HepG2 (cell line): ENCODE measurements at regions not wholly inside any gene's neighbourhood (a gene's known extent, or its start where the extent isn't known, plus 50 kb on each side); places are given as distances from the start of the nearest gene placed in this dataset.
A peak's percentile ranks its signal among the peaks of the same experiment; 100 is the strongest.

Experiments
- ATM ChIP-seq: fragments of 450-650 bp; IDR thresholded peaks from 2 replicates; pipeline ENCODE4 v1.7.1; 2017; ENCODE audit warnings: mild to moderate bottlenecking, borderline replicate concordance
- BCL6 ChIP-seq: IDR thresholded peaks from 2 replicates; pipeline ENCODE4 v1.6.1; 2016; ENCODE audit warnings: missing genetic modification reagents, missing compliant biosample characterization
- EP300 ChIP-seq, 3 experiments: sonication (generic) in 1 of 3; formaldehyde crosslinking in 1 of 3; IDR thresholded peaks; 2 replicates each; pipeline versions ENCODE4 v1.5.1 to v1.6.1; 2011 to 2020; ENCODE audit warnings: low read depth in 2 of 3, low read length in 2 of 3, borderline replicate concordance in 1 of 3, improper control_type of control experiment in 1 of 3, mild to moderate bottlenecking in 1 of 3, missing genetic modification reagents in 1 of 3, moderate library complexity in 1 of 3
- GATAD1 ChIP-seq: IDR thresholded peaks from 2 replicates; pipeline ENCODE4 v1.6.1; 2016; ENCODE audit warnings: missing genetic modification reagents, missing compliant biosample characterization
- HOXA3 ChIP-seq: sonication (generic); formaldehyde crosslinking; IDR thresholded peaks from 2 replicates; pipeline ENCODE4 v1.5.0; 2020; ENCODE audit warnings: missing genetic modification reagents
- ISX ChIP-seq: sonication (generic); formaldehyde crosslinking; conservative IDR thresholded peaks from 2 replicates; pipeline ENCODE4 v1.5.0; 2020; ENCODE audit warnings: missing genetic modification reagents
- MYC ChIP-seq: sonication (generic); formaldehyde crosslinking; IDR thresholded peaks from 2 replicates; pipeline ENCODE4 v1.9.0; 2021; ENCODE audit warnings: missing genetic modification reagents, borderline replicate concordance
- NCOA2 ChIP-seq: sonication (generic); formaldehyde crosslinking; IDR thresholded peaks from 2 replicates; pipeline ENCODE4 v1.8.0; 2022; ENCODE audit warnings: inconsistent platforms
- NFATC3 ChIP-seq: sonication (generic); formaldehyde crosslinking; IDR thresholded peaks from 2 replicates; pipeline ENCODE4 v1.5.1; 2020; ENCODE audit warnings: mild to moderate bottlenecking, missing genetic modification reagents
- SIN3A ChIP-seq: IDR thresholded peaks from 2 replicates; pipeline ENCODE4 v1.6.1; 2011; ENCODE audit warnings: low read depth, mild to moderate bottlenecking, control low read depth, low read length, borderline replicate concordance
- SMC3 ChIP-seq: IDR thresholded peaks from 2 replicates; pipeline ENCODE4 v1.6.1; 2011; ENCODE audit warnings: low read length, improper control_type of control experiment
- SMYD3 ChIP-seq: sonication (generic); formaldehyde crosslinking; IDR thresholded peaks from 2 replicates; pipeline ENCODE4 v1.8.1; 2023; ENCODE audit warnings: mild to moderate bottlenecking, missing genetic modification reagents
- TARDBP ChIP-seq: sonication (generic); formaldehyde crosslinking; IDR thresholded peaks from 2 replicates; pipeline ENCODE4 v1.8.0; 2022; ENCODE audit warnings: mild to moderate bottlenecking, missing genetic modification reagents
- ZBTB8A ChIP-seq: sonication (generic); formaldehyde crosslinking; IDR thresholded peaks from 2 replicates; pipeline ENCODE4 v1.4.0; 2020; ENCODE audit warnings: mild to moderate bottlenecking, low read depth, missing genetic modification reagents, borderline replicate concordance
- ZEB1 ChIP-seq: IDR thresholded peaks from 2 replicates; pipeline ENCODE4 v1.6.1; 2012; ENCODE audit warnings: mild to moderate bottlenecking, low read depth, inconsistent platforms; ENCODE audit not compliant: insufficient replicate concordance
- ZMYM3 ChIP-seq: sonication (generic); formaldehyde crosslinking; IDR thresholded peaks from 2 replicates; pipeline ENCODE4 v1.5.1; 2020; ENCODE audit warnings: mild to moderate bottlenecking, missing genetic modification reagents
- ZNF256 ChIP-seq: sonication (generic); formaldehyde crosslinking; conservative IDR thresholded peaks from 2 replicates; pipeline ENCODE4 v1.4.0; 2020; ENCODE audit warnings: missing genetic modification reagents
- ZNF446 ChIP-seq: sonication (generic); formaldehyde crosslinking; IDR thresholded peaks from 2 replicates; pipeline ENCODE4 v1.5.0; 2020; ENCODE audit warnings: mild to moderate bottlenecking, missing genetic modification reagents
- ZNF577 ChIP-seq: sonication (generic); formaldehyde crosslinking; IDR thresholded peaks from 2 replicates; pipeline ENCODE4 v1.4.0; 2020; ENCODE audit warnings: mild to moderate bottlenecking, low read depth, missing genetic modification reagents, borderline replicate concordance
- ZNF652 ChIP-seq: IDR thresholded peaks from 2 replicates; pipeline ENCODE4 v1.6.1; 2016; ENCODE audit warnings: low read depth, borderline replicate concordance
- ZNF672 ChIP-seq: sonication (generic); formaldehyde crosslinking; IDR thresholded peaks from 2 replicates; pipeline ENCODE4 v1.8.1; 2022; ENCODE audit warnings: missing genetic modification reagents
- ZNF709 ChIP-seq: sonication (generic); formaldehyde crosslinking; IDR thresholded peaks from 2 replicates; pipeline ENCODE4 v1.5.0; 2020; ENCODE audit warnings: mild to moderate bottlenecking, missing genetic modification reagents
- ZNF75D ChIP-seq: sonication (generic); formaldehyde crosslinking; IDR thresholded peaks from 2 replicates; pipeline ENCODE4 v1.8.1; 2023; ENCODE audit warnings: missing genetic modification reagents, mild to moderate bottlenecking, borderline replicate concordance
- TF ChIP-seq, protein P1 (sequence below): IDR thresholded peaks from 2 replicates; pipeline ENCODE4 v1.6.1; 2016; ENCODE audit warnings: missing genetic modification reagents, missing compliant biosample characterization
- TF ChIP-seq, protein P2 (sequence below): sonication (generic); formaldehyde crosslinking; IDR thresholded peaks from 2 replicates; pipeline ENCODE4 v1.5.0; 2020; ENCODE audit warnings: missing genetic modification reagents
- TF ChIP-seq, protein P3 (sequence below): sonication (generic); formaldehyde crosslinking; IDR thresholded peaks from 2 replicates; pipeline ENCODE4 v1.4.0; 2020; ENCODE audit warnings: missing genetic modification reagents
- TF ChIP-seq, protein P4 (sequence below): sonication (generic); formaldehyde crosslinking; IDR thresholded peaks from 2 replicates; pipeline ENCODE4 v1.4.0; 2020; ENCODE audit warnings: missing genetic modification reagents
- TF ChIP-seq, protein P5 (sequence below): sonication (generic); formaldehyde crosslinking; IDR thresholded peaks from 2 replicates; pipeline ENCODE4 v1.8.0; 2022; ENCODE audit warnings: mild to moderate bottlenecking, missing genetic modification reagents, moderate library complexity

DNA sequence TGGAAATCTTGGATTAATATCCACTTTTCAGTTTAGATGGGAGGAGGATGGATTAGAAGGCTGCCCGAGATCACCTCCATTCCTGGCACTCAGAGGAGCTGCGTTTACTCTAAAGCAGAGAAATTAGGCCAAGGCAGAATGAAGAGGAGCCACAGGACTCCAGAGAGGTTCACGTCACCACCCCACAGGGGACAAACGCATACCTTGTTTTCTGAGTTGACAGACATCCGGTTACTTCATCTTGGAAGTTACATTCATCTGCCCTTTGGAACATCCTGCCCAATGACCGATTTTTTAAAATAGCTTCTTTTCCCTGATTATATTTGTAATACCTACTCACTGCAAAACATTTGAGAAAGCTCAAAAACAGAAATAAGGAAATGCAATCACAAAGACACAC, 220.0 kb downstream of the SOX9 start (continued):
- peak in 1 of 2 experiments; percentile 82; a peak in 2 of 4 replicates for TF ChIP-seq EP300 (IDR thresholded peaks at IDR 0.05; ENCODE audit: low read depth in 2 of 2, low read length in 2 of 2)
- TF ChIP-seq EP300 (CRISPR knock-in tag; IDR thresholded peaks at IDR 0.05; ENCODE audit: borderline replicate concordance), result 0 out of 2 replicates have a peak, but pooled peaks have one; percentile 57
- TF ChIP-seq TARDBP (CRISPR knock-in tag), result no peak; the same call in 1 of the 2 replicates
- TF ChIP-seq, protein P1, sequence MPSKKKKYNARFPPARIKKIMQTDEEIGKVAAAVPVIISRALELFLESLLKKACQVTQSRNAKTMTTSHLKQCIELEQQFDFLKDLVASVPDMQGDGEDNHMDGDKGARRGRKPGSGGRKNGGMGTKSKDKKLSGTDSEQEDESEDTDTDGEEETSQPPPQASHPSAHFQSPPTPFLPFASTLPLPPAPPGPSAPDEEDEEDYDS (CRISPR knock-in tag), result 0 out of 2 replicates have a peak, but pooled peaks have one; percentile 19
- no peak for TF ChIP-seq ZNF256 (CRISPR knock-in tag)
- TF ChIP-seq ZBTB8A (CRISPR knock-in tag), result no peak
- TF ChIP-seq ZEB1, result no peak
- TF ChIP-seq, protein P2, sequence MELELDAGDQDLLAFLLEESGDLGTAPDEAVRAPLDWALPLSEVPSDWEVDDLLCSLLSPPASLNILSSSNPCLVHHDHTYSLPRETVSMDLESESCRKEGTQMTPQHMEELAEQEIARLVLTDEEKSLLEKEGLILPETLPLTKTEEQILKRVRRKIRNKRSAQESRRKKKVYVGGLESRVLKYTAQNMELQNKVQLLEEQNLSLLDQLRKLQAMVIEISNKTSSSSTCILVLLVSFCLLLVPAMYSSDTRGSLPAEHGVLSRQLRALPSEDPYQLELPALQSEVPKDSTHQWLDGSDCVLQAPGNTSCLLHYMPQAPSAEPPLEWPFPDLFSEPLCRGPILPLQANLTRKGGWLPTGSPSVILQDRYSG (CRISPR knock-in tag), result no peak
- TF ChIP-seq MYC (CRISPR knock-in tag), result no peak
- no peak for TF ChIP-seq ISX (CRISPR knock-in tag)
- no peak for TF ChIP-seq ZNF75D (CRISPR knock-in tag)
- peak; percentile 76 for TF ChIP-seq NCOA2 (CRISPR knock-in tag)
- TF ChIP-seq ZNF577 (CRISPR knock-in tag), result no peak
- TF ChIP-seq SMC3, result no peak
- no peak for TF ChIP-seq GATAD1
- no peak for TF ChIP-seq ZNF709 (CRISPR knock-in tag)
- no peak for TF ChIP-seq NFATC3
- TF ChIP-seq ZNF652 (CRISPR knock-in tag), result no peak
- no peak for TF ChIP-seq ZNF446
- TF ChIP-seq ZMYM3, result no peak
- no peak for TF ChIP-seq SIN3A
- no peak for TF ChIP-seq ZNF672
- no peak for TF ChIP-seq ATM
- TF ChIP-seq, protein P3, sequence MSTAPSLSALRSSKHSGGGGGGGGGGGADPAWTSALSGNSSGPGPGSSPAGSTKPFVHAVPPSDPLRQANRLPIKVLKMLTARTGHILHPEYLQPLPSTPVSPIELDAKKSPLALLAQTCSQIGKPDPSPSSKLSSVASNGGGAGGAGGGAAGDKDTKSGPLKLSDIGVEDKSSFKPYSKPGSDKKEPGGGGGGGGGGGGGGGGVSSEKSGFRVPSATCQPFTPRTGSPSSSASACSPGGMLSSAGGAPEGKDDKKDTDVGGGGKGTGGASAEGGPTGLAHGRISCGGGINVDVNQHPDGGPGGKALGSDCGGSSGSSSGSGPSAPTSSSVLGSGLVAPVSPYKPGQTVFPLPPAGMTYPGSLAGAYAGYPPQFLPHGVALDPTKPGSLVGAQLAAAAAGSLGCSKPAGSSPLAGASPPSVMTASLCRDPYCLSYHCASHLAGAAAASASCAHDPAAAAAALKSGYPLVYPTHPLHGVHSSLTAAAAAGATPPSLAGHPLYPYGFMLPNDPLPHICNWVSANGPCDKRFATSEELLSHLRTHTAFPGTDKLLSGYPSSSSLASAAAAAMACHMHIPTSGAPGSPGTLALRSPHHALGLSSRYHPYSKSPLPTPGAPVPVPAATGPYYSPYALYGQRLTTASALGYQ (CRISPR knock-in tag), result 0 out of 2 replicates have a peak, but pooled peaks have one; percentile 30
- peak; percentile 32; the same call in 1 of the 2 replicates for TF ChIP-seq BCL6 (CRISPR knock-in tag)
- TF ChIP-seq HOXA3 (CRISPR knock-in tag), result peak; percentile 68; the same call in 1 of the 2 replicates
- TF ChIP-seq, protein P4, sequence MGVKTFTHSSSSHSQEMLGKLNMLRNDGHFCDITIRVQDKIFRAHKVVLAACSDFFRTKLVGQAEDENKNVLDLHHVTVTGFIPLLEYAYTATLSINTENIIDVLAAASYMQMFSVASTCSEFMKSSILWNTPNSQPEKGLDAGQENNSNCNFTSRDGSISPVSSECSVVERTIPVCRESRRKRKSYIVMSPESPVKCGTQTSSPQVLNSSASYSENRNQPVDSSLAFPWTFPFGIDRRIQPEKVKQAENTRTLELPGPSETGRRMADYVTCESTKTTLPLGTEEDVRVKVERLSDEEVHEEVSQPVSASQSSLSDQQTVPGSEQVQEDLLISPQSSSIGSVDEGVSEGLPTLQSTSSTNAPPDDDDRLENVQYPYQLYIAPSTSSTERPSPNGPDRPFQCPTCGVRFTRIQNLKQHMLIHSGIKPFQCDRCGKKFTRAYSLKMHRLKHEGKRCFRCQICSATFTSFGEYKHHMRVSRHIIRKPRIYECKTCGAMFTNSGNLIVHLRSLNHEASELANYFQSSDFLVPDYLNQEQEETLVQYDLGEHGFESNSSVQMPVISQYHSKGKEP (CRISPR knock-in tag), result no peak
- TF ChIP-seq, protein P5, sequence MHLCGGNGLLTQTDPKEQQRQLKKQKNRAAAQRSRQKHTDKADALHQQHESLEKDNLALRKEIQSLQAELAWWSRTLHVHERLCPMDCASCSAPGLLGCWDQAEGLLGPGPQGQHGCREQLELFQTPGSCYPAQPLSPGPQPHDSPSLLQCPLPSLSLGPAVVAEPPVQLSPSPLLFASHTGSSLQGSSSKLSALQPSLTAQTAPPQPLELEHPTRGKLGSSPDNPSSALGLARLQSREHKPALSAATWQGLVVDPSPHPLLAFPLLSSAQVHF (CRISPR knock-in tag), result no peak
- TF ChIP-seq SMYD3 (CRISPR knock-in tag), result no peak
